ENCODE measurements at regions not wholly inside any gene's neighbourhood (a gene's known extent, or its start where the extent isn't known, plus 50 kb on each side); places are given as distances from the start of the nearest gene placed in this dataset.
"Not testable (repeated sequence)": the region's sequence is repeated elsewhere in the genome, so short reads cannot be mapped to it uniquely, and the experiment has no call there.

GRCh38 chr3:162348912-162349311, 852.3 kb downstream of the OTOL1 start:
- DNase-seq, result no peak

DNA sequence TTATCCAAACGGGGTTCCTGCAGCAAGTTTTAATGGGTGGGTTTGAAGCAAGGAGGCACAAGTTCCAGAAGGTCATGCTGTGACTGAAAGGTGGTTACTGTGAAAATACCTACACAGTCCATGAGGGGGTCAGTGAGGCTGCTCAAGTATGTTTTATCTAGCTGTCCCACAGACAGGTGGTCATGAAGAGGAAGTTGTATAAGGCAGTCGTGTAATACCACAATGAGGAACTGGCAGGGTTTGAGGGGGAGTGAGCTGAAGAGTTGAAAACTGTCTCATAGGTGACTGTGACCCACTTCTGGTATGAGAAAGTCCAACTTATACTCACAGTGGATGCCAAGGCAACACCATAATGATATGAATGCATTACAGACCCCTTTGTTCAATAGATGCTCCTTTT, 856.8 kb downstream of the OTOL1 start:
- DNase-seq, result no peak

GRCh38 chr3:162354356-162354755, 857.7 kb downstream of the OTOL1 start:
- no peak for DNase-seq

DNA sequence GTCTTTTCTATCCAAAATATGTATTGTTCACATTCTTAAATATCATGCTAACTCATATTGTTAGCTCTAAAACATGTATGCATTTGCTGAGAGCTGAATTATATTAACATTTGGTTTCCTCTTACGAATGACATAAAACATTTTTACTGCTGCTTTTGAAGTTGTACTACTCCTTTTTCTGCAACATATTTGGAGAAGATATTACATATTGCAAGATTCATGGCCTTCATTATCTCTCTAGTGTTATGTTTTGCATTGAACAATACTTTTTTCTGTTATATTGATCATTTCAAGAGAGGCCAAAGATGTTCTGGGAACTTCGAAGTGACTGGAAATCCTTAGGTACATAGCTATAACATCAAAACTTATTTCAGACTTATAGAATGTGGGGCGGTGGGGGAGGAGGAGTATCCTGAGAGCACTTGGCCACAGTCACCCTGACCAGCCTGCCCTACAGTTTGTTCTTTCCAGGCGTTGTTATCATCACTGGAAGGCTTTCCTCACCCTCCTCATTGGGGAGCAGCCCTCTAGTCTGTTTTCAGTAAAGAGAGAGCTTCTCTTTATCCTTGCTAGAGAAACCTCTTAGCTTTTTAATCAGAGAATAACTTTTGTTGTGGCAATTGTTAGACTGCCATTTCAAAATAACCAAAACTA, 868.6 kb downstream of the OTOL1 start:
- no peak for DNase-seq

DNA sequence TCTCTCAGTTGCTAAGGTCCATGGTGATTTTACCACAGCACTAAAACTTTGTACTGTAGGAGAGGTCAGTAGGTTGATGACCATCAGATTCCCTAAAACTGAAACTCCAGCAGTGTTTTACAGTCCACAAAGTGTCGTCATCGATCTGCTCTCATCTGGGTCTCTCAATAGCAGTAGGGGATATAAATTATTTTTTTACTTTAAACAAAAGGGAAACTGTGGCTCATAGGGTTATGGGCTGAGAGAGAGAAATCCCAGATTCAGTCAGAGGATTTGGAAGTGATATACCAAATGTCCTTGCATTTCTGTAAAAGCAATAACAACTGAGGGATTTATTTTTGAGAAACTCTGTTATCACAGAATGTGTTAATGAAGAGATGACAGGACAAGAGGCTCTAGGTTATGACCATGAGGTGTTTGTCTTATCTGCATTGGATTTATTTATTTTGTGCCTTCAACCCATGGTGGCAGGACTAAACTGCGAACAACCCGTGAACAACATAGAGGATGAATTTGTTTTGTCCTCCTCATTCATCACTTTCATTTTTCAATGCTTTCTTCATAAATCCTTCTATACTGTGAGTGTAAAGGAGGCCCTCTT, 869.7 kb downstream of the OTOL1 start:
- DNase-seq, result no peak

GRCh38 chr3:162367429-162368260, 871.0 kb downstream of the OTOL1 start:
- no peak for DNase-seq

- no peak for DNase-seq
Measured at GRCh38 chr3:162368417-162368816, 871.8 kb downstream of the OTOL1 start.

DNA sequence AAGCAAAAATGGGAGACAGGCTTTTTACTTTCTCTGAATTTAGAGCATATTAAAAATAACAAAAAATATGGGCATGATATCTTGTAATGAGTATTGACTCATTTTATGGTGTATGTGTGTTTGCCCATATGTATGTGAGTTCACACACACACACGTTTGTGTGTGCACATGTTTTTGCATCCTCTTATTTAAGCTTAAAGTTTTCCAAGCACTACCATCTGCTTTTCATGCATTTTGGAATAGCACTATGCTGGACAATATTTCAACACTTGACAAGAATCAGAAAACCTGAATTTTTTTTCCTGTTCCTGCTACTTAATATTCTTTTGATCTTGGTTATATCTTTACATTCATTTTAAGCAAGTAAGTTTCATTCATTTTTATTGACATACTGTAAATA, 872.7 kb downstream of the OTOL1 start:
- no peak for DNase-seq

DNA sequence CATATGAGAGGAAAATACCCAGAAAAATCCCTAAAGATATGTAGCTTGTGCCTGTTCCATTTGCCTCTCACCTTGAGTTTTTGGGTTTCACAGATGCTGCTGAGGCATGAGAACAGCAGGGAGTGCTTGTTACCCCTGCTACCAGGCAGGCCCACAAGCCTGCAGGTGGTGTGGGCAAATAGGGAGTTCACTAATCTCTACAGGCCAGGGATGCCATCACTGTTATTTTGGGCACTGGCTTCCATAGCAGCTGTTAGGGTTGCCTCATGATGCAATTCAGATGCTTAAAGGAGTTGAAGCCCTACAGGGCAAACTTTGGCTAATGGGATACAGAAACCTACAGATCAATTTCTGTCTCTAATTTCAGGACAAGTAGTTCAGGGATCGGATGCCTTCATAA, 873.5 kb downstream of the OTOL1 start:
- no peak for DNase-seq

DNA sequence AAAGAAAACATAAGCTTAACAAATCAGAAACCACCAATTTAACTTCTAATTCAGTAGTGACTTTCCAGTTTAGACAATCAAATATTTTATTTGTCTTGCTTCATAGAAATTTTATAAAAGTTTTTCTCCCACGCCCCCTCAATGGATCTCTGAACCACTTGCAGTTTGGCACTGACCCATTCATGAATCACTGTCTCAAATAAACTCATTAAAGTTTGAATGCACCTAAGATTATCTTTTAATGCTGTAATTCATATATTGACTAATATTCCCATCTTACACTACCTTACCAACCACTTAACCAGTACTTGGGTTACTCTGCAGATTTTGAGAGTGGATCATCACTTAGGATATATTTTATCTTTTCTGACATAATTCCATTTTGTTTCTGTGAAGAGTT, 880.2 kb downstream of the OTOL1 start:
- DNase-seq, result no peak

DNA sequence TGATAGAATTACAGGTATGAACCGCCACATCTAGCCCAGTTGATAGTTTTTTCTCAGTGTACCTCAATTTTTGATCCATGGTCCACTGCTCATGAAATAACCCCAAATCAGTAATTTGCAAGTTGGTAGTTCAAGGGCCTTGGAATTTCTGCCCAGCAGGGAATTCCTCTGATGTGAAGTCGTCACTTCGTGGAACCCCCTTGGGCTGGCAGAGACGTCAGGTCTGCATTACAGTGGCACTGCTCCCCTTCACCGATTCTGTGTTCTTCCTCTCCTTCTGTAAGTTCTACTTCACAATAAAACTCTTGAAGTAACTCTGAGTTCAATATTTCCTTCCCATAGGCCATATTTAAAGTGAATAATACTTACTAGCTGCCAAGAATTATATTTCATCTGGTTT, 881.0 kb downstream of the OTOL1 start:
- no peak for DNase-seq

- DNase-seq, result no peak
Measured at GRCh38 chr3:162385387-162385786, 888.8 kb downstream of the OTOL1 start.

GRCh38 chr3:162390891-162391290, 894.3 kb downstream of the OTOL1 start:
- no peak for DNase-seq

DNA sequence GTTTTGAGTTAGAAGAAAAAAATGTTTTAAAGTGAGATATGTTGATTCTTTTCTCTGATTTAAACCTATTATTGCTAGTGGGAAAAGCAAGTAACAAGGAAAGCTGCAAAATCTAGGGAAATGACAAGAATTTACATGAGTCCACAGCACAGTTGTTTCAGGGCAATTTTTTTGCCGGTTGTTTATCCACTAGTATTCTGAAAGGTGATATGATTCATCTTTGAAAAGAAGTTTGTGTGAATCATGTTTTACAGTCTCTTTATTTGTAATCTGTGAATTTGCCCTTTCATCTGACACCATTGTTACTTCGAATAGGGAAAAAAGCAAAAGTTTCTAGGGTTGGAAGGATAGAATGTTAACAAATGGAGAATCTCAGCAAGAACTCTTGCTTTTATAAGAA, 894.7 kb downstream of the OTOL1 start:
- no peak for DNase-seq

DNA sequence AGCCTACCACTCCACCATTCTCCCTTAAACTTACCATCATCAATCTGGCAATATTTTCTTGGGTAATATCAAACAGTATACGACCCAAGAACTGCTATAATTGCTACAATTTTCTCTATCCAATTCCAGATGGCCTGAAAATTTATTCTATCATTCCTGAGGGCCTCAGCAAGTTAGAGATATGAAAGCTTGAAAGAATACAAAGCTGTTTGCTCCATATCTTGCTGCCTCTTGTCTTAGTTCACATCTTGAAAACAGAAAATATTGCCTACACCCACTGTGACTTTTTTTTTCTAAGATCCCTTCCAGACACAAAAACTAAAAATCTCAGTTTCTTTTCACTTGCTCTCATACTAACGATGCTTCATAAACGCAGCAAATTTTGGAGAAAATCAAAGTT, 898.9 kb downstream of the OTOL1 start:
- no peak for DNase-seq

DNA sequence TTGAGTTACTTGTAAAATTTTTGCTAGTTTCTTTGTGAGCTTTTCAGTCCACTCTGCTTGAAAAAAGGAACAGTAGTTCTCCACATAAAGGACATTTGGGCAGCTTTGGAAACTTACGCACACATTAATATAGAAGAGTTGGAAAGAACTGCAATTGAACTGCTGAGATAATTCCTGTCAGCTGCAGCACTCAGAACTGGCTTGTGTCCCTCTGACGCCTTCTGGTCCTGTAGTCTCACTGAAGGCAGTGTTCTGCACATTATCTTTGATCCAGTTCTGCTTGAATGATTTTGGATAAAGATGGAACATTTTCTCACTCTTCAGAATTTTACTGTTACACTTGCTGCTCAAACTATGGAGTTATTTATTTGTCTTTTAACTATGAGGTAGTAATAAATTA, 901.9 kb downstream of the OTOL1 start:
- no peak for DNase-seq

DNA sequence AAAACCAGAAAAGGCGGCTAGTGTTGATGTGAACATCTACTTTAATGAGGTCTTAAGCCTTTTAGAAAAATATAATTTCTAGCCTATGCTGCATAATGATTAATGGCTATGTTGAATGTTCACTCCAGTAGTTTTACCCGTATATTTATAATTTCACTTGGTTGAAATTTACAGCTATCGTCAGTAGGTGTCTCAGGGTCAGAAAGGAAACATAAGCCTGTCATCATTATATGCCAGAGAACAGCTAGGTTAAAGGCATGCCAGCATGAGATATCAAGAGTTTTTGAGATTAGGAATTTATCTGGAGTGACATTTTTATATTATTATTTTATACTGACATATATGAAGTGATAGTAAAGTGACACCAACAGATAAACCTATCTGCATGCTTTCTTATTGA, 904.1 kb downstream of the OTOL1 start:
- DNase-seq, result no peak

DNA sequence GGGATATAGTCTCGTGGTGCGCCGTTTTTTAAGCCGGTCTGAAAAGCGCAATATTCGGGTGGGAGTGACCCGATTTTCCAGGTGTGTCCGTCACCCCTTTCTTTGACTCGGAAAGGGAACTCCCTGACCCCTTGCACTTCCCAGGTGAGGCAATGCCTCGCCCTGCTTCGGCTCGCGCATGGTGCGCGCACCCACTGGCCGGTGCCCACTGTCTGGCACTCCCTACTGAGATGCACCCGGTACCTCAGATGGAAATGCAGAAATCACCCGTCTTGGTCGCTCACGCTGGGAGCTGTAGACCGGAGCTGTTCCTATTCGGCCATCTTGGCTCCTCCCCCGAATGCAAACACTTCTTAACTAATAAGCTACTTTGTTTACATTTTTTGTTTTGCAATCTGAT, 914.9 kb downstream of the OTOL1 start:
- not testable (repeated sequence) for DNase-seq

DNA sequence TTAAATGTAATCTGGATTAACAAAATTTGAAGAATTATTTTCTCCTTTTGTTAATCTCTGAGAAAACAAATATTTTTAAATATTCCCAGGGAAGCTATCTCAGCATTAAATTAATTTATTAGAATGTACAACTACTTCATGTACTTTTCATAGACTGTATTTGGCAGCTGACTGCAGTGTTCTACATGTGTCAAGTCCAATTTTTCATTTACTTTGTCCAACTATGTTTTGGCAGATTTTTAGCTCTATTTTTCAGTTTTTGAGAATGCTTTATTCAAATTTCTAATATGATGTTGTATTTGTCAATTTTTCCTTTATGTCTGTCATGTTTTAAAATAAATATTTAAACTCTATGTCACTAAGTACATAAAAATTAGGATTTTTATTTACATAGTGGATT, 925.1 kb downstream of the OTOL1 start:
- no peak for DNase-seq

DNA sequence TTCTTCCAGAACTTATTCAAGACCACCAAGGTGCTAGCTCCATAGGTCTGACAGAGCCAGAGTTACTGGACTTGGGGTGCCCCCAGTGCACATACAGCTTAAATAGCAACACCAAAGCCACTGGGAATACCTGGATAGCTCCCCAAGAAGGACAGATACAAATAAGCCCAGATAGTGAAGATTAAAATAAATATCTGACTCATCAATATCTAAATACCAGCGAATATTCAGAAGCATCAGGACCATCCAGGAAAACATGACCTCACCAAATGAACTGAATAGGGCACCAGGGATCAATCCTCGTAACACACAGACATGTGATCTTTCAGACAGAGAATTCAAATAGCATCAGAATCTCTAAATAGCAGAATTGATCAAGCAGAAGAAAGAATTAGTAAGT, 931.6 kb downstream of the OTOL1 start:
- DNase-seq, result no peak

- no peak for DNase-seq
Measured at GRCh38 chr3:162435750-162436149, 939.1 kb downstream of the OTOL1 start.

DNA sequence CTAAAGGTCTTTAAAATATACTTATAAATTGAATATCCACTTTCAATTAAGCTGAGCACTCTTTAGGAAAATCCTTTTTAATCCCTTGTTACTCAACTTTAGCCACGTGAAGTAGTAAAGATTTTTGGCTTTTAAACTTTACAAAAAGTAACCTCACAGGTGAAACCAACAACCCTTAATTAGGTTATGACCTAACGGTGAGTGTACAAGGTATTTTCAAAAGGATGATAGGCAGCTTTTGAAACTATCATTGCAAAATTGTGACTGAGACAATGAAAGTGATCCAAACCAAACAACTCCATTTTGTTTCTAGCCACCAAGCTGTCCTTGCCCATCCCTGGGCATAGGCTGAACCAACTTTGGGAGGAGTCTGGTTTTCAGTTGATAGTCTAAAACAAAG, 940.2 kb downstream of the OTOL1 start:
- DNase-seq, result no peak

DNA sequence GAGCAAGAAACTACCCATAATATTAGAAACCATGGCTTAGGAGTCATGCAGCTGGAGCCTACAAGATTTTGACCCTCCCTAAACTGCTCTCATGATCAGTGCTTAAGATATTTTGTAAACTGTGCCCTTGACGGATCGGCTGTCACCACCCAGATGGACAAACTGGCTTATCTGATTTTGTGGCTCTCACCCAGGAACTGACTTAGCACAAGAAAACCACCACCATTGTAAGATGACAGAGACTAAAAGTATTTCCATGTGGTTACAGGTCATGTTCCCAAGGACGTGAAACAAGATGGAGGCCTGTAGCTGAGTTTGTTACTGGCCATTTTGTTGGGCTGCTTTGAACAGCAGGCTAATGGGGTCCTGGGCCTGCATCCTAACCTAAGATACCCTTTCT, 940.9 kb downstream of the OTOL1 start:
- no peak for DNase-seq

DNA sequence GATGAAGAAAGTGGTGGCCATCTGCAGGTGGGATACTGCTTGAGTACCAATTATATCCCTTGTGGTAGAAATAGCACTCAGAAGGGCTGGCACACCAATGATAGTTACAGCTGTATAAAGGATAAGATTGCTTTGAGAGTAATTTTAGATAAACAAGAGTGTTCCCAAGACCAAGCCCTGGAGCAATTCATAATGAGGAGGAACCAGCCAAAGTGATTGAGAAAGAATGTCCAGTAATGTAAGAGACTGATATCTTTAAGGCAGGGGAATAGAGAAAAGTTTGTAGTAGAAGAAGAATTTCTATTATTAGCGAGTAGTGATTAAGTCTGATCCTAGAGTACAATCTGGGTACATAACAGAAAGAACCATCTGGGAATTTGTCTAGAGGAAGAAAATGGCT, 945.1 kb downstream of the OTOL1 start:
- DNase-seq, result no peak
